HG03280 (cell line): ENCODE measurements at regions not wholly inside any gene's neighbourhood (a gene's known extent, or its start where the extent isn't known, plus 50 kb on each side); places are given as distances from the start of the nearest gene placed in this dataset.

Experiments used
- ATAC-seq: cut with Tn5 transposase; IDR thresholded peaks from one replicate; pipeline ENCODE4 v1.9.1; 2021; ENCODE audit warnings: mild to moderate bottlenecking, moderate library complexity; ENCODE audit not compliant: unreplicated experiment

DNA sequence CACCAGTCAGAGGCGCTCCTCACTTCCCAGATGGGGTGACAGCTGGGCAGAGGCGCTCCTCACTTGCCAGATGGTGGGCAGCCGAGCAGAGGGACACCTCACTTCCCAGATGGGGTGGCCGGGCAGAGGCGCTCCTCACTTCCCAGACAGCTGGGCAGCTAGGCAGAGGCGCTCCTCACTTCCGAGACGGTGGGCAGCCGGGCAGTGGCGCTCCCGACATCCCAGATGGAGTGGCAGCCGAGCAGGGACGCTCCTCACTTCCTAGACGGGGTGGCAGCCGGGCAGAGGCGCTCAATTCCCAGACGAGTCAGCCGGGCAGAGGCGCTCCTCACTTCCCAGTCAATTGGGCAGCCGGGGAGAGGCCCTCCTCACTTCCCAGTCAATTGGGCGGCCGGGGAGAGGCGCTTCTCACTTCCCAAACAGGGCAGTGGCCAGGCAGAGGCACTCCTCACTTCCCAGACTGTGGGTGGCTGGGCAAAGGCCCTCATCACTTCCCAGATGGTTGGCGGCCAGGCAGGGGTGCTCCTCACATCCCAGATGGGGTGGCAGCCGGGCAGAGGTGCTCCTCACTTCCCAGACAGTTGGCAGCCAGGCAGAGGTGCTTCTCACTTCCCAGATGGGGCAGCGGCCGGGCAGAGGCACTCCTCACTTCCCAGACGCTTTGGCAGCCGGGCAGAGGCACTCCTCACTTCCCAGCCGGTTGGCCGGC lies 143.8 kb upstream of the ARID2 start:
- no peak for ATAC-seq

DNA sequence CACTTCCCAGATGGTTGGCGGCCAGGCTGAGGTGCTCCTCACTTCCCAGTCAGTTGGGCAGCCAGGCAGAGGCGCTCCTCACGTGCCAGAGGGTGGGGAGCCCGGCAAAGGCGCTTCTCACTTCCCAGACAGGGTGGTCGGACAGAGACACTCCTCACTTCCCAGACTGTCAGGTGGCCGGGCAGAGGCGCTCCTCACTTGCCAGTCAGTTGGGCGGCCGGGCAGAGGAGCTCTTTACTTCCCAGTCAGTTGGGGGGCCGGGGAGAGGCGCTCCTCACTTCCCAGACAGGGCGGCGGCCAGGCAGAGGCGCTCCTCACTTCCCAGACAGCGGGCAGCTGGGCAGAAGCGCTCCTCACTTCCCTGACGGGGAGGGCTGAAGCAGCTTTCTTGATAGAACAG lies 143.0 kb upstream of the ARID2 start:
- no peak for ATAC-seq

DNA sequence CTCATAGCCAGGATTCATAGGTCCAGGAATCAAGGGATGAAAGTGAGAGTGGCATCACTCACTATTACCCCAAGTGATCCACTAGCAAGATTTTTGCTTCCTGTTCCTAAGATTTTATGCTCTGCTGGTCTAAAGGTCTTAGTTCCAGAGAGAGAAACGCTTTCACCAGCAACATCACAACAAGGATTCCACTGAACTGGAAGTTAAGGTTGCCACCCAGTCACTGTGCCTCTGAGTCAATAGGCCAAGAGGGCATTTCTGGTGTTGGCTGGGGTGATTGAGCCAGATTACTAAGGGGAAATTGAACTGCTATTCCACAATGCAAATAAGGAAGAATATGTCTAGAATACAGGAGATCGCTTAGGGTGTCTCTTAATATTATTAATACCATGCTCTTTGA lies 142.5 kb upstream of the ARID2 start:
- ATAC-seq = no peak

DNA sequence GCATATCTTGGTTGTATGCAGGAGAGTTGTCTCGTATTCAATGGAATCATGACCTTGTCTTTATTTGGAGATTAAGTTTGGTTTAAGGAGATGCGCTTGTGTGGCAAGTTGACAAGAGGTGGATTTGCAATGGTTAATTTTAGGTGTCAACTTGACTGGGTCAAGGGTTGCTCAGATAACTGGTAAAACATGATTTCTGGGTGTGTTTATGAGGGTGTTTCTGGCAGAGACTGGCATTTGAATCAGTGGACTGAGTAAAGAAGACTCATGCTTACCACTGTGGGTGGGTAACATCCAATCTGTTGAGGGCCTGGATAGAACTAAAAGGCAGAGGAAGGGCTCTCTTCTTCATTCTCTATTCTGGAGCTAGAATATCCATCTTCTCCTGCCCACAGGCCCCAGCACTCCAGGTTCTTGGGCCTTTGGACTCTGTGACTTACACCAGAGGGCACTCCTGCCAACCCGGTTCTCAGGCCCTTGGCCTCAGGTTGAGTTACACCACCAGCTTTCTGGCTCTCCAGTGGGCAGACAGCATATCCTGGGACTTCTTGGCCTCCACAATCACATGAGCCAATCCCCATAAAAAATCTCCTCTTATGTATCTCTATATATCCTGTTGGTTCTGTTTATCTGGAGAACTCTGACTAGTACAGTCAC lies 141.5 kb upstream of the ARID2 start:
- no peak for ATAC-seq

DNA sequence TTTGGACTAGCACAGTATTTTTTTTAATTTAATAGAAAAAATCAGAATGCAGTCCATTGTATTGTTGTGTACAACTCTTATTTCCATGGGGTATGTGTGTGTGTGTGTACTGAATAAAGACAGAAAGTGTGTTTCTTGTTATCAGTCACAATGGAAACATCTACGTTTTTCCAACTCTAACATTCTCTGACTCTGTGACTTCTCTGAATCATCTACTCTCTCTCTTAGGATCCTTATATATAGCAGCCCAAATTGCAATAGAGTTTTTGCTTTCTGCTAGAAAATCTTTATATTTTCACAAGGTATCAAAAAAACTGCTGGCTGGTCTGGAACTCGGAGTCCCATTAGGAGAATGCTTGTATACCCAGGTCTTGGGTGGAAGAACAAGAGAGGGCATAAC lies 138.9 kb upstream of the ARID2 start:
- no peak for ATAC-seq

DNA sequence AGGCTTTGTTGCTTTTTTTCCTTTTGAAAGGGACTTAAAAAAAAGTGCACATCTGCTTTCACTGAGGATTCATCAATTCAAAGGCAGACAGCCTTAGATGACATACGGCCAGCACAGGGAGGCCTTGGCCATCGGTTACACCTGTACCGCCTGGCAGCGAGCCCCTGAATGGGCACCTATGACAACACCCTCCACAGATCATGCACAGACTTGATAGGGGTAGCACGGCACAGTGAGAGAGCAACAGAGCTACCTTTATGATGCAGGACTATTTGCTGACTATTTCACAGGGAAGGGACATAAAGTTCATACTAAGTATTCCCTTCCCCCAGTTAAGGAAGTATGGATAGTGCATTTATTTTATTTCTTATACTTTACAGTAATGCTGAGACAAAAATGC lies 137.9 kb upstream of the ARID2 start:
- no peak for ATAC-seq

DNA sequence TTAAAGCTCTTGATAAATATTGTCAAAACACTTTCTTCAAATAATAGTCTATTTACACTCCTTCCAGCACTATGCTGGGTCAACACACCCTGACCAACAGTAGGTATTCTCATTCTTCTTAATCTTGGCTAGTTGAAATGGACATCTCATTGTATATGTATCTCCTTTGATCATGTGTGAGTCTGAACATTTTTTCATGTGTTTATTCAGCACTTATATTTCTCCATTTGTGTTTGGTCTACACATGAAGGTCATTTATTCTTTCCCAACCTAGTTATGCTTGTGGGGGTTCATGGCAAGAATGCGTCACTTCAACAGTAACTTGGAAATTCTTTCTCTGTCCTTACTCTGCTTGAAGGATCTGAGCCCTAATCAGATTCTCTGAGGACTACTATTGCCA lies 133.1 kb upstream of the ARID2 start:
- no peak for ATAC-seq

DNA sequence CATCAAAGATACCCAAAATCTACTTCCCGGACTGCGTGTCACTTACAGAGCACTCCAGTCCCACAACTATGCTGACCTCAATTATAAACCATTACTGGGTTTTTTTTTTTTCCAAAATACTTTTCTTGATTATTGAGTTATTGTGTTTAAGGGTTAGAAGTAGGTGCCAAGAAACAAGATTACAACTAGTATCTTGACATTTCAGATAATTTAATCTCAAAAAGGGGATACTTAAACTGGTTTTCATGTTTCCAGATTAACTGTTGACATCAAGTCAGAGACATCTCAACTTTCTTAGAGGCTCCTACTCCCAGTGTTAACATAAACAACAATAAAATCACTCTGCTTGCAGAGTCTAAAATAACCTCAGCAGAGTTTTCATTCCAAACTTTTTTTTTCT lies 131.2 kb upstream of the ARID2 start:
- no peak for ATAC-seq

DNA sequence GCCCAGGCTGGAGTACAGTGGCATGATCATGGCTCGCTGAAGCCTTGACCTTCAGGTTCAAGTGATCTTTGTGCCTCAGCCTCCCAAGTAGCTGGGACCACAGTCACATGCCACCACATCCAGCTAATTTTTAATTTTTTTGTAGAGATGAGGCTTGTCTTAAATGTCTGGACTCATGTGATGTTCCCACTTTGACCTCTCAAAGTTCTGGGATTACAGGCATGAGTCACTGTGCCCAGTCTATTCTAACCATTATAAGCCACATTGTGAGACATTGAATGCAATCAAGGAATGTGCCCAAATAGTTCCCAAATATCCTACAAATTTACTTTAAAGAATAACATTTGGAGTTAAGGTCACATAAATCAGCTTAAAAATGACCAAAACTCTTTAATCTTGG lies 130.7 kb upstream of the ARID2 start:
- no peak for ATAC-seq

DNA sequence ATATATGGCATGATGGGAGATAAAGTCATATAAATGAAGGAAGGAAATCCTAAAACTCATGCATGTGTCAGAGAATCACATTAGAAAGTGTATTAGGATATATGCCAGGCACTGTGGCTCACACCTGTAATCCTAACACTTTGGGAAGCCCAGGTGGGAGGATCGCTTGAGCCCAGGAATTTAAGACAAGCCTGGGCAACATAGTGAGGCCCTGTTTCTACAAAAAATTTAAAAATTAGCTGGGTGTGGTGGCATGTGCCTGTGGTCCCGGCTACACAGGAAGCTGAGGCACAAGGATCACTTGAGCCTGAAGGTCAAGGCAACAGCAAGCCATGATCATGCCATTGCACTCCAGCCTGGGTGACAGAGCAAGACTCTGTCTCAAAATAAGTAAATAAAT lies 130.3 kb upstream of the ARID2 start:
- no peak for ATAC-seq

DNA sequence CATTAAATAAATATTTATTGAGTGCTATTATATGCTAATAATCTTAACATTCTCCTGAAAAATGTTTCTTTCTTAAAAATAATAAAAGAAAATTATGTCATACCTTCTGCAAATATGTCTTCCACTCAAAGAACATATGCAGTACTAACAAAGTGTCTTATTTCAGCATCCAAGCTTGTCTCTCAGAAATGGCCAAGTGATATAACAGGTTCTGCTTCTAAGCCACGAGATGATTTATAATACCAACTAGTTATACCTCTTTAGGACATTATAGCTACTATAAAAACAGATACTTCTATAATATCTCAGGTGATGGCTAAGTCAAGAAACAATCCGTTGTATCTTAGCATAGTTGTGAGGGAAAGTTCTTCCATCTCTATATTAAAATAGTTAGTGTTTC lies 128.1 kb upstream of the ARID2 start:
- ATAC-seq = no peak

DNA sequence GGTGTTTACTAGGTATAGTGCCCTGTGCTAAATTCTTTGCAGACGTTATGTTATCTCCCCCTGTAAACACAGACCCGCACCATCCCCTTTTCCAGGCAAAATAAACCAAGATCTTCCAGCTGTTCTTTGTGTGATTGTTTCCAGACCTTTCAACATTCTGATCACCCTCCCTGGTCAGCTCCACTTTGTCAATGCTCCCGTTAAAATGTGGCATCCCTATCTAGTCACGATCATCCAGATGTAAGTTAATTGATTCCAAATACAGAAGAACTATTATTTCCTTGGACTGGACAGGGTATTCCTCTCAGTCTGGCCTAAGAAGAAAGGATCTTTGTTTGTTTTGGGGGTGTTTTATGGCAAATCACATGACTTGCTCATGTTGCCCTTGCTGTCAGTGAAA lies 127.6 kb upstream of the ARID2 start:
- no peak for ATAC-seq

DNA sequence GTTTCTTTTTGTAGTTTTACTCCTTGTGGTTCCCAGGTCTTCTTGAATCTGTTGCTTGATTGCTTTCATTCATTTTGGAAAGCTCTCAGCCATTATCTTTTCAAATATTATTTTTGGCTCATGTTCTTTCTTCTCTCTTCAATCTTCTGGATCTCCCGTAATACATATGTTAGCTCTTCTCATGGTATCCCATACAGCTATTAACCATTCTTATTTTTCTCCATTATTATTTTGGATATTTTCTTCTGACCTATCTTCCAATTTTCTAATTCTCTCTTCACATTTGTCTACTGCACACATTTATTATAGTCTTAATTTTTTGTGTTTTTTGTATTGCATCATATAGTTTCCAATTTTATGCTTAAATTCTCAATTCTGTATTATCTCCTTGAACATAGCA lies 123.9 kb upstream of the ARID2 start:
- ATAC-seq = no peak

DNA sequence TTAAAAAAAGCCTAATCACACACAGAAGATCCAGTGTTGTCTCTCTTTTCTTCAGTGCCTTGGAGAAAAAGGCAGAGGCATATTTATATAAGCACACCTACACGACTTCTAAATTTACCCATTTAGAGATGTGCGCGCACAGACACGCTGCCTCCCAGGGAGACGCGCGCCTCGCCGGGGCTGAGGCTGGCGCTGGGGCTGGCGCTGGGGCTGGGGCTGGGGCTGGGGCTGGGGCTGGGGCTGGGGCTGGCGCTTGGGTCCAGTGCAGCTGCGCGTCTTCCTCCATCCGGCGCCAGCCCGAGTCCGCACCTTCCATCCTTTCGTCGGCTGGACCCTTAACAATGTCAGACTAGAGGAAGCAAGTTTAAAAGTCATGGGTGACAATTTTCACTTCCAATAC lies 118.4 kb upstream of the ARID2 start:
- ATAC-seq = no peak

DNA sequence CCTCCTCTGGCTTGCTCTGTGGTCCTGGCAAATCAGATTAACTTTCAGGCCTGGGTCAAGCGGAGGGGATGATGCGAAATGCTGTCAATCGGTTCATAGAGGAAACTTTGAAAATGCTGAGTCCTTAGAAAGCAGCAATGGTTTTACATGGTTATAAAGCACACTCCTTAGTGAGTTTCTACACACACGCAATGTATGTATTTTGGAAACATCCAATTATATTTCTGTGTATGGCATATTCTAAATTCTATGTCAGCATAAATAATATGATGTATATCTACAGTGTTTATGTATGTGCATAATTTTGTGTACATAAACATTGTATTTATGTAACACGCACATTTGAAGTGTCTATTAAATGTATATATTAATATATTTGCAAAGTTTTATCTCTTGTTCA lies 118.0 kb upstream of the ARID2 start:
- no peak for ATAC-seq

DNA sequence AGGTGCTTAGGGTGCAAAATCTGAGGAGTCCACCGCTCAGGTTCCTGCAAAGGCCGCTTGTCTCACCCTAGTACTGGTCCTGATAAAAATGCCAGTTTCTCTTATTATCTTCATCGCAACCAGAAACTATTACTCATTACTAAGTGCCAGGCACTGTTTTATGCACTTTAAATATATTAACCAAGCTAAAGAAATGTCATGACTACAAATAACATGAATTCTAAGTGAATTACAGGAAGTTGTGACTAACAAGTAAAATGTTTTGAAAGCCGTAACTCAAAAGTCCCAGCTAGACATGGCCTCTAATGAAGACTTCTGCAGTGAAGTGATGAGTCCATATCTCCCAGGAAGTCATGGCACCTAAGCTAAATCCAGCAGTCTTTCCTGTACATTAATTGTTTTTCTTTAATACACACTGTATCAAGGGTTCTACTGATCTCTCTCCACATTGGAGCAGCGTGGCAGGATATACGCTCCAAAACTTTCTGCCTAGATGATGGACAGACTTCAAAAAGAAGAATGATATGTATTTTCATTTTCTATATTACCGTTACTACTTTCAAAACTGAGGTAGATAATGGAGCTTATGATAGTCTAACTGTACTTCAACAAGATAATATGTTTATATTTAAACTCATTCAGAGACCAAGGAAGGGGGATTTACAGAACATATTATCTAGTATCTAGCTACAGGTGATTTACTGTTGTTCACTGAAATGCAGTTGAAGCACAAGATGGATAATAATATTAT lies 117.3 kb upstream of the ARID2 start:
- ATAC-seq = no peak

DNA sequence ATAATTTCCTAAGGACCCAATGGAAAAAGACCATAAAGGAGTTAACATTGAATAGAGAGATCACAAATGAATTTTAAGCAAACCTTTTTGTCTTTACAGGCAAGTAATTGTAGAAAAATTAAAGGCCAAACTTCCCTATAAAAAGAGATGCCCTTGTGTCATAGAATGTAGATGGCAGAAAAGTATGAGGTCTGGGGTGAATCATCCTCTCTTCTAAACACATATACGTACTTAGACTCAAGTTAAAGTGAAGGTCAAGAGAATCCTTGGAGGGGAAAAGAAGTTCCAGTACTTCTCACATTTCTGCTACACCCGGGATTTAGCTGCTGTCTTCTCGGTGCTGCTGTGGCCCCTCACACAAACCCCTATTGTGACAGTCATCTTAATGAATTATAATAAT lies 116.2 kb upstream of the ARID2 start:
- ATAC-seq = no peak

DNA sequence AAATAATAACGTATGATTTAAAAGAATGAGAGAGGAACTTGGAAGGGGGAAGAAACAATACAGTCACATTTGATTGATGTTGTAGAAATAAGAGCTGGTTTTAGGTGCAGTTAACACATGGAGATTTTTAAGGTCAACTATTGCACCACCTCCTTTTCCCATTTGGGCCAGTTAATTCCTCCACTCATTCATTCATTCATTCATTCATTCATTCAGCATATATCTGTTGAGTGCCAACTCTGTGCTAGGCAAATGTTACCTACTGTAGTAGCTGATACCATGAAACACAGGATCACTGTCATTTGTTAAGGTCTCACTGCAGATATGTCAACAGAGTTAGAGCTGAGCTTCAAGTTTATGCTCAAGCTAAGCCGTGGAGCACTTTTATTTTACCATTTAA lies 115.7 kb upstream of the ARID2 start:
- ATAC-seq = no peak

DNA sequence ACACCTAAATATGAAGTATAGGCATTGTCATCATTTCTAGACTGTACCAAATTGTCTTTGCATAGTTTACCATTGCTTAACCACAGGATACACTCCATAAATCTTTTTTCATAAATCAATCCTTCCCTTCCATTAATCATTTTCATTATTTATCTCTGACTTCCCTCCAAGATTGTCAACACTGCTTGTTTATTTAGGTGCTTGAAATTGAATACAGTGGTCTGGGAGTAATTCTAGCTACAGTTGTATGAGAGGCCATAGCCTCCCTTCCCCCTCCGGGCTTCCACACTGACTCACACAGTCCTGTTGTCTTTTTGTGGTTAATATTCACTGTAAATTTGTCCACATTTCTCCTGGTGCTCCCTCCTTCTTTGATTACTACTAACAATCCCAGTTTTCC lies 114.2 kb upstream of the ARID2 start:
- no peak for ATAC-seq

DNA sequence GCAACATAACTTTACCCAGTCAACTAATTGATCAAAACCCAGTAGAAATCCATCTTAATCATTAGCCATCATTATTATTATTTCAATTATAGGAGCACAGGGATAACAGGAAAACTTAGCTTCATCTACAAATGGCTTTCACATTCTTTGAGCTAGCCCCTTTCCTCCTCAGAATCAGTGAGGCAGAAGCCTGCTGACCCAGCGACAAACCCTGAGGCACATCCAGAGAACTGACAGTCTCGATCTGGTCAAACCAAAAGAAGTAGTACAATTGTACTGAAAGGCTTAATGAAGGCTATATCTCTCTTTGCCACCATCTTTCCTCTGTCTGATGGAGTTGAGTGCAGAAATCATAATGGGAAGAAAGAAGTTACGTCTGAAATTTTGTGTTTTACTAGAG lies 109.8 kb upstream of the ARID2 start:
- ATAC-seq = no peak

DNA sequence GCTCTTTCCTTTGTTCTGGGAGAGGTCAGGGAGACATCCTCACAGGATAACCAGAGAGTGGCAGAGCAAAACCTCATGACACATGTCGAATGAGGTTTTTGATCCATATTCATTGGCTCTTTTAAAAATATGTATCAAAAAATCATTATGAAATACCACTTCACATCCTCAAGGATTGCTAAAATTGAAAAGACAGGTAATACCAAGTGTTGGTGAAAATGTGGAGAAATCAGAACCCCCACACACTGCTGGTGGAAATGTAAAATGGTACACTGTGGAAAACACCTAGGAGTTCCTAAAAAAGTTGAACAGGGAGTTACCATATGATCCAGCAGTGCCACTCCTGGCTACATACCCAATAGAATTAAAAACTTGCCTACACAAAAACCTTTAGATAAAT lies 107.8 kb upstream of the ARID2 start:
- ATAC-seq = no peak

DNA sequence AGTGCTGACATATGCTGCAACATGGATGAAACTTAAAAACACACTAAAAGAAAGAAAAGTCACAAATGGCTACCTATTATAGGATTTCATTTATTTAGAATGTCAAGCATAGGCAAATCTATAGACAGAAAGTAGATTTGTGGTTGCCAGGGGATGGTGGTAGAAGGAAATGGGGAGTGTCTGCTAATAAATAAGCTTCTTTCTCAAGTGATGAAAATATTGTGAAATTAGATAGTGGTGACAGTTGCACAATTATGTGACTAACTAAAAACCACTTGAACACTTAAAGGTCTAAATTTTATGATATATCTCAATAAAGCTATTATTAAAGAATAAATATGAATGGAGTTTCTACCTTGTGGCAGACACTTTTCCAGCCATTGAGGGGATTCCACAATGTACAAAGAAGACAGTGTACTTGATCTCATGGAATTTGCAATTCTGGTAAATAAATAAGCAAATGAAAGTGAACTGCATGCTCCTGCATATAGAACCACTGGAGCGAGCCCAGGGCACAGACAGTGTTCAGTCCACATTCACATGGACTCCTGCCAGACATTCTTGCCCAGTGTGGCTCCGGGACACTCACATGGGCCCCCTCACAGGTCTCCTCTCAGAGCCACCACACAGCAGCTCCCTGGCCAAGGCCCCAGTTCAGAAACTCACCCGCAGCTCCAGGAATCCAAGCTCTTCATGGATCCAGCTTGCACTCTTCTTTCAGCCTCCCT lies 107.1 kb upstream of the ARID2 start:
- no peak for ATAC-seq
